C4-2B (cell line): ENCODE measurements at regions not wholly inside any gene's neighbourhood (a gene's known extent, or its start where the extent isn't known, plus 50 kb on each side); places are given as distances from the start of the nearest gene placed in this dataset.

Experiments used
- H3K27ac ChIP-seq: fragments of 450-650 bp; 2 replicates; pipeline ENCODE4 v1.5.1; 2017
- CTCF ChIP-seq: fragments of 450-650 bp; conservative IDR thresholded peaks from 2 replicates; pipeline ENCODE4 v1.5.1; 2017; ENCODE audit warnings: mild to moderate bottlenecking
- ZFX ChIP-seq: fragments of 450-650 bp; IDR thresholded peaks from 2 replicates; pipeline ENCODE4 v1.6.1; 2017

- TF ChIP-seq CTCF (no peak), ZFX (no peak)
- H3K27ac ChIP-seq: no peak overlapping the region
Observed at GRCh38 chr20:52843425-52843824, 128.7 kb upstream of the TSHZ2 start.

GRCh38 chr20:52841003-52841402 lies 131.2 kb upstream of the TSHZ2 start:
- no peak overlapping the region for H3K27ac ChIP-seq
- no peak for TF ChIP-seq ZFX
- no peak for TF ChIP-seq CTCF

- no peak for TF ChIP-seq CTCF
- no peak for TF ChIP-seq ZFX
- no peak overlapping the region for H3K27ac ChIP-seq
Observed at GRCh38 chr20:52840041-52840440, 132.1 kb upstream of the TSHZ2 start.

GRCh38 chr20:52838510-52839241 lies 133.5 kb upstream of the TSHZ2 start:
- TF ChIP-seq ZFX: no peak
- TF ChIP-seq CTCF: no peak
- no peak overlapping the region for H3K27ac ChIP-seq

GRCh38 chr20:52837378-52837777 lies 134.8 kb upstream of the TSHZ2 start:
- H3K27ac ChIP-seq: no peak overlapping the region
- TF ChIP-seq CTCF (no peak), ZFX (no peak)

GRCh38 chr20:52833901-52834300 lies 138.3 kb upstream of the TSHZ2 start:
- TF ChIP-seq CTCF: no peak
- TF ChIP-seq ZFX: no peak
- no peak overlapping the region for H3K27ac ChIP-seq

- TF ChIP-seq ZFX (no peak), CTCF (no peak)
- H3K27ac ChIP-seq: no peak overlapping the region
Observed at GRCh38 chr20:52832151-52832774, 139.9 kb upstream of the TSHZ2 start.
